ENCODE measurements at regions not wholly inside any gene's neighbourhood (a gene's known extent, or its start where the extent isn't known, plus 50 kb on each side); places are given as distances from the start of the nearest gene placed in this dataset.

DNA sequence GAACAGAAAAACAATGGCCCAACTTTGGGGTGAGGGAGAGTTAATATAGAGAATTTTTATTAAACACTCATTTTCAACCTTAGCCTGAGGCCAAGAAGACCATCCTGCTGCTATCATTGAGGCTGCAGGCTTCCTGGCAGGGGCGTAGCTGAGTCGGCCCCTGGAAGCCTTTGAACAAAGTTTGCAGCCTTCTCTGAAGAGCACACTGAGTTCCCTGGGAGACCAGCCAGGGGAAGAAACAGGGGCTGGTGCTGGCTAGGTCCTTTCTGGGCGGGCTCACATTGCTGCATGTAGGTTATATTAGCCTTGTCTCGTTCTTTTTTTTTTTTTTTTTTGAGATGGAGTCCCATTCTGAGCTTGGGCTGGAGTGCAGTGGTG is 126.8 kb upstream of the HS6ST1 start:
- POLR2A ChIA-PET: interaction anchor here (0.6 kb wide), 2 partner anchors 17 to 21 kb away, joined by 3 read pairs; no protein-coding TSS in a partner anchor
- Histone ChIP-seq H2AFZ (ENCODE audit: low read depth, low read length) (no peak overlapping the region), H3K4me2 (ENCODE audit: insufficient read depth, low read length) (no peak overlapping the region), H3K4me1 (ENCODE audit: control insufficient read depth, extremely low read depth, insufficient read depth, low read length) (no peaks in the 10 kb centered on the region), H3K9ac (replicated peaks; ENCODE audit: extremely low read depth, insufficient read depth, low read length) (no peak overlapping the region), H3K27me3 (ENCODE audit: control insufficient read depth in 2 of 2, insufficient read depth in 2 of 2, low read length in 2 of 2) (no peaks in the 10 kb centered on the region), H3K4me3 (replicated peaks in 1 of 3; ENCODE audit: insufficient read depth in 1 of 3, low read depth in 1 of 3, low read length in 3 of 3) (no peak overlapping the region), H3K27ac (ENCODE audit: insufficient read depth, low read depth, low read length) (no peak overlapping the region), H3K36me3 (ENCODE audit: control insufficient read depth in 2 of 2, extremely low read depth in 1 of 2, insufficient read depth in 2 of 2, low read length in 2 of 2) (no peaks in the 10 kb centered on the region), H3K9me3 (replicated peaks; ENCODE audit: control insufficient read depth, insufficient read depth, low read length) (no peaks in the 10 kb centered on the region), H3K9me1 (replicated peaks; ENCODE audit: control insufficient read depth, extremely low read depth, insufficient read depth, low read length) (no peaks in the 10 kb centered on the region), H3K79me2 (ENCODE audit: control insufficient read depth, insufficient read depth, low read length) (no peaks in the 10 kb centered on the region), H4K20me1 (replicated peaks; ENCODE audit: control insufficient read depth, extremely low read depth, insufficient read depth, low read length) (no peaks in the 10 kb centered on the region)
- FAIRE-seq (no peak), DNase-seq (ENCODE audit: low read depth, low spot score) (no peak)
- TF ChIP-seq JUN (IDR thresholded peaks at IDR 0.05; ENCODE audit: borderline replicate concordance, insufficient read depth, insufficient read length, low read depth): no peak
- TF ChIP-seq POLR2AphosphoS5 (IDR thresholded peaks at IDR 0.05; ENCODE audit: insufficient read depth, low read depth, low read length): no peak
- no peak for TF ChIP-seq EZH2 (IDR thresholded peaks at IDR 0.05; ENCODE audit: borderline replicate concordance, low read depth, low read length, severe bottlenecking)
- TF ChIP-seq MYC (IDR thresholded peaks at IDR 0.05; ENCODE audit: low read depth, low read length): no peak
- no peak for TF ChIP-seq GATA2 (IDR thresholded peaks at IDR 0.05; ENCODE audit: insufficient read depth, insufficient read length, low read depth, low read length)
- no peak for TF ChIP-seq MAX (IDR thresholded peaks at IDR 0.05; ENCODE audit: insufficient read depth, insufficient read length)
- TF ChIP-seq FOS (IDR thresholded peaks at IDR 0.05; ENCODE audit: borderline replicate concordance, insufficient read depth, low read length): no peak
- no peak for TF ChIP-seq POLR2A (IDR thresholded peaks at IDR 0.05; ENCODE audit: low read depth, low read length)
- no peak for TF ChIP-seq CTCF (IDR thresholded peaks at IDR 0.05; ENCODE audit: extremely low read depth in 1 of 2, insufficient read depth in 1 of 2, low read depth in 1 of 2, low read length in 2 of 2)
- intact Hi-C loops (cut with micrococcal nuclease) (no loop called here), dilution Hi-C loops (cut with MboI; ENCODE audit: extremely low pct_ligation_motif_present, low sequenced_read_pairs) (no loop called here)
- no TSS peak for BruUV-seq (replicated peaks)
- CTCF ChIA-PET: no interaction called here
